Keratinocyte (primary cell): ENCODE measurements at regions not wholly inside any gene's neighbourhood (a gene's known extent, or its start where the extent isn't known, plus 50 kb on each side); places are given as distances from the start of the nearest gene placed in this dataset.

Experiments used
- DNase-seq: peaks from one replicate; pipeline ENCODE4 v3.0.0-alpha.2; 2011; ENCODE audit warnings: low read depth, missing footprints, low spot score
- FAIRE-seq: peaks from 2 replicates; lab custom pipeline; 2011; peaks lifted over from hg19 to GRCh38; lab: Jason Lieb, UNC
- H2AFZ ChIP-seq: 2 replicates; pipeline ENCODE4 v1.6.0; 2012; ENCODE audit warnings: low read length, control low read depth, inconsistent platforms; ENCODE audit not compliant: control insufficient read depth
- H3K27ac ChIP-seq: 2 replicates; pipeline ENCODE4 v1.5.1; 2011; ENCODE audit warnings: low read length; ENCODE audit not compliant: control insufficient read depth, insufficient read depth
- H3K27me3 ChIP-seq: 3 replicates; pipeline ENCODE4 v1.6.0; 2011; ENCODE audit warnings: low read length; ENCODE audit not compliant: control insufficient read depth, insufficient read depth; ENCODE audit errors: extremely low read depth
- H3K36me3 ChIP-seq, 2 experiments: 2 replicates in 1 of 2; 3 replicates in 1 of 2; pipeline ENCODE4 v1.5.1; 2011; ENCODE audit warnings: low read length in 2 of 2, mild to moderate bottlenecking in 1 of 2; ENCODE audit not compliant: control insufficient read depth in 2 of 2, insufficient read depth in 2 of 2; ENCODE audit errors: extremely low read depth in 1 of 2
- H3K4me1 ChIP-seq: 3 replicates; pipeline ENCODE4 v1.5.1; 2011; ENCODE audit warnings: low read length; ENCODE audit not compliant: control insufficient read depth, insufficient read depth; ENCODE audit errors: extremely low read depth
- H3K4me2 ChIP-seq: 3 replicates; pipeline ENCODE4 v1.6.0; 2011; ENCODE audit warnings: low read depth, low read length; ENCODE audit not compliant: control insufficient read depth, insufficient read depth; ENCODE audit errors: extremely low read depth
- H3K4me3 ChIP-seq, 3 experiments: fragments of 200-600 bp in 1 of 3; sonication (generic) in 1 of 3; 2 replicates in 2 of 3; 3 replicates in 1 of 3; pipeline ENCODE4 v1.5.1; 2011 to 2016; ENCODE audit warnings: low read length in 3 of 3, mild to moderate bottlenecking in 3 of 3, control low read depth in 2 of 3, inconsistent platforms in 1 of 3, low read depth in 1 of 3, mixed read lengths in 1 of 3, mixed run types in 1 of 3, moderate library complexity in 1 of 3; ENCODE audit not compliant: control insufficient read depth in 2 of 3, insufficient read depth in 2 of 3; ENCODE audit errors: extremely low read depth in 1 of 3
- H3K79me2 ChIP-seq: 2 replicates; pipeline ENCODE4 v1.6.0; 2012; ENCODE audit warnings: low read length; ENCODE audit not compliant: control insufficient read depth, insufficient read depth
- H3K9ac ChIP-seq: 3 replicates; pipeline ENCODE4 v1.6.0; 2011; ENCODE audit warnings: low read length; ENCODE audit not compliant: control insufficient read depth, insufficient read depth; ENCODE audit errors: extremely low read depth
- H3K9me1 ChIP-seq: 3 replicates; pipeline ENCODE4 v1.6.0; 2011; ENCODE audit warnings: low read length; ENCODE audit not compliant: control insufficient read depth, insufficient read depth; ENCODE audit errors: extremely low read depth
- H3K9me3 ChIP-seq: 2 replicates; pipeline ENCODE4 v1.5.1; 2012; ENCODE audit warnings: low read depth, low read length; ENCODE audit not compliant: control insufficient read depth
- H4K20me1 ChIP-seq: 3 replicates; pipeline ENCODE4 v1.6.0; 2011; ENCODE audit warnings: low read length; ENCODE audit not compliant: control insufficient read depth, insufficient read depth; ENCODE audit errors: extremely low read depth
- CTCF ChIP-seq, 3 experiments: IDR thresholded peaks in 1 of 3; conservative IDR thresholded peaks in 1 of 3; optimal IDR thresholded peaks in 1 of 3; 2 replicates in 2 of 3; 3 replicates in 1 of 3; pipeline versions ENCODE3 to v1.5.1; 2011; ENCODE audit warnings: low read length in 3 of 3, mild to moderate bottlenecking in 3 of 3, moderate library complexity in 2 of 3, control low read depth in 1 of 3, inconsistent platforms in 1 of 3; ENCODE audit not compliant: insufficient read depth in 2 of 3; ENCODE audit errors: extremely low read depth in 1 of 3
- EZH2 ChIP-seq: IDR thresholded peaks from one replicate; pipeline ENCODE4 v1.6.1; 2012; ENCODE audit warnings: inconsistent platforms, mild to moderate bottlenecking, low read length, moderate library complexity
- dilution Hi-C: fragments of 300-500 bp; cut with MboI; formaldehyde crosslinking; loops from one replicate; pipeline ENCODE4 v1.7.0; 2020; ENCODE audit warnings: low sequenced_read_pairs; ENCODE audit not compliant: extremely low pct_ligation_motif_present

GRCh38 chr5:3809455-3809854 is 213.8 kb downstream of the IRX1 start:
- H3K4me2 ChIP-seq = no peak overlapping the region
- H2AFZ ChIP-seq = no peak overlapping the region
- H3K9me1 ChIP-seq = no peaks in the 10 kb centered on the region
- no peaks in the 10 kb centered on the region for H3K27me3 ChIP-seq
- no peaks in the 10 kb centered on the region for H3K36me3 ChIP-seq
- no peaks in the 10 kb centered on the region for H3K79me2 ChIP-seq
- H3K9ac ChIP-seq = no peak overlapping the region
- H4K20me1 ChIP-seq = no peaks in the 10 kb centered on the region
- H3K4me3 ChIP-seq = no peak overlapping the region
- DNase-seq (no peak), FAIRE-seq (no peak)
- H3K4me1 ChIP-seq = no peaks in the 10 kb centered on the region
- no peak overlapping the region for H3K27ac ChIP-seq
- H3K9me3 ChIP-seq = no peaks in the 10 kb centered on the region
- dilution Hi-C loops = no loop called here
- TF ChIP-seq EZH2 = no peak
- TF ChIP-seq CTCF (optimal IDR thresholded peaks at IDR 0.05 in 1 of 3, IDR thresholded peaks at IDR 0.05 in 1 of 3, conservative IDR thresholded peaks at IDR 0.05 in 1 of 3; ENCODE audit: extremely low read depth in 1 of 3, insufficient read depth in 2 of 3, low read length in 3 of 3) = no peak

- TF ChIP-seq CTCF (optimal IDR thresholded peaks at IDR 0.05 in 1 of 3, IDR thresholded peaks at IDR 0.05 in 1 of 3, conservative IDR thresholded peaks at IDR 0.05 in 1 of 3; ENCODE audit: extremely low read depth in 1 of 3, insufficient read depth in 2 of 3, low read length in 3 of 3) (no peak), EZH2 (no peak)
- no peak for FAIRE-seq
These were observed 215.5 kb downstream of the IRX1 start for GRCh38 chr5:3811116-3811515.

More at GRCh38 chr5:3811116-3811515, 215.5 kb downstream of the IRX1 start:
- Histone ChIP-seq H3K27ac (no peak overlapping the region), H3K9ac (no peak overlapping the region), H3K27me3 (no peaks in the 10 kb centered on the region), H3K36me3 (no peaks in the 10 kb centered on the region), H3K79me2 (no peaks in the 10 kb centered on the region), H3K4me1 (no peaks in the 10 kb centered on the region), H4K20me1 (no peaks in the 10 kb centered on the region), H3K4me2 (no peak overlapping the region), H2AFZ (no peak overlapping the region), H3K4me3 (no peak overlapping the region), H3K9me1 (no peaks in the 10 kb centered on the region), H3K9me3 (no peaks in the 10 kb centered on the region)
- dilution Hi-C loops = no loop called here
- no peak for DNase-seq
